DMS153 treated with DMSO at 0.1 percent for 48 hours (cell line): ENCODE measurements at regions not wholly inside any gene's neighbourhood (a gene's known extent, or its start where the extent isn't known, plus 50 kb on each side); places are given as distances from the start of the nearest gene placed in this dataset.
"Not testable (repeated sequence)": the region's sequence is repeated elsewhere in the genome, so short reads cannot be mapped to it uniquely, and the experiment has no call there.

Experiments used
- DNase-seq: peaks from one replicate; lab custom pipeline; 2025; ENCODE audit not compliant: unreplicated experiment; lab: John Stamatoyannopoulos, UW

DNA sequence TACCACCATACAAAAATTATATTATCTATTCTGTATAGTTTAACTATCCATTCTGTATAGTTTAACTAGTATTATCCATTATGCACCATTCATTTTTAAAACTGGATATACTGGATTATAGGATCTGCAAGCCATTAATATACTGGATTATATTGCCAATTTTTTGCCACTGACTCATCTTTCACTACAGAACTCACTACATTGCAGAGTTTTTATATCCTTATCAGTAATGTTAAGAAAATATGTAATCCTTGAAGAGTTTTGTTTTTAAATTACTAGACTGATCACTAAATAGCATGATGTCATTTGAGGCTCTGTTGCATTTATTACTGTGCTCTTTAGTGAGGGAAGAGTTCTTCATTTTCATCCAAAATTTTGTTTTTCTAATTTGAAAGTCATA lies 109.8 kb upstream of the SNX2 start:
- no peak for DNase-seq

DNA sequence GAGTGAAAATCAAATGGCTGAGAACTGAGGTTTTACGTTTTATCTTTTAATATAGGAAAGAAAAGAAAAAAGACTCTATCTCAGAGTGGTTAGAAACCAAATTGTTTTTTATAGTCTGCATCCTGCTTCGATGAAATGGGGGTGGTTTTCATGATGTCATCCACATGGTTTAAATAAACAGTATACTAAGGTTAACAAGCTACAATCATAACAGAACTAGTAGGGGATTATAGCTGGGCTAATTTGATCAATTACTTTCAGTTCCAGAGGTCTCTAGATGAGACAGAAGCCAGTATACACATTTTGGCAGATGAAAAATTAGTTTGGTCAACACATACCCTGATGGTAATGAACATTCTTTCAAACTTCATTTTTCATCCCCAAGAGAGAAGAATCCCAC lies 106.3 kb upstream of the SNX2 start:
- DNase-seq: no peak

DNA sequence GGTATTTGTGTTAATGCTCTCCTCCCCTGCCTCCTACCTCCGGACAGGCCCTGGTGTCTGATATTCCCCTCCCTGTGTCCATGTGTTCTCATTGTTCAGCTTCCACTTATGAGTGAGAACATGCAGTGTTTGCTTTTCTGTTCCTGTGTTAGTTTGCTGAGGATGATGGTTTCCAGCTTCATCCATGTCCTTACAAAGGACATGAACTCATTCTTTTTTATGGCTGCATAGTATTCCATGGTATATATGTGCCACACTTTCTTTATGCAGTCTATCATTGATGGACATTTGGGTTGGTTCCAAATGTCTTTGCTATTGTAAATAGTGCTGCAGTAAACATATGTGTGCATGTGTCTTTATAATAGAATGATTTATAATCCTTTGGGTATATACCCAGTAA lies 105.2 kb upstream of the SNX2 start:
- not testable (repeated sequence) for DNase-seq

DNA sequence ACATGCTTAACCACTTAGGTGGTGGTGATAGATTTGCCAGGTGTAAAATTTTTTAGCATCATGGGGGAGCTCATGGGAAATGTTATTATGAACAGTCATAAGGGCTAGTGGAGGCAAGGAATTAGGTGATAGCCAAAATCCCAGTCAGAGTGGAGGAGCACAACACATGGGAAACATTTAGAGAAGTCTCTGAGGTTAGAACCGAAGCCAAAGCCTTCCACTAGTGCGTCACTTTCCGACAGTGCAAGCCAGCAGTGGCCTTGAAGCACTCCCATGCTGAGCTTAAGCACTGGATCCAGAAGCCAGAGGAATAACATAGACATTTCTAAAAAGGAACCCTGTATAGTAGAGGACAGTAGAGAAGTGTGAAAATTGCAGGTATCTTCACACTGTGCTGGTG lies 101.5 kb upstream of the SNX2 start:
- no peak for DNase-seq

DNA sequence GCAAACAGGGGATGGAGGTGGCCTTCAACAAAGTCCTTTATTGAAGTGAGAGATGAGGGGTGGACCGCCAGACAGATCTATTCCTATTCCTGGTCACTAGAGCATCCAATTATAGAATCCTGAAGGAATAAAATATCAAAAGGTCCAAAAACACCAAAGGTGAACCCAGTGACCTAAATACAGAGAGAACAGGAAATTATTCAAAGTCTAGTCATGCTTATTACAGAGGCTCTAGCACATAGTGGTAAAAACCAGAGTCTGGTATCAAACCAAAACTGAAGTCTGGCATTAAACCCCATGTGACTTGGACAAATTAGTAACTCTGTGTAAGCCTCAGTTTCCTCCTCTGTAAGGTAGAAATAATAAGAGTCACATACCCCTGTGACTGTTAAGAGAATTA lies 100.5 kb upstream of the SNX2 start:
- DNase-seq: no peak

DNA sequence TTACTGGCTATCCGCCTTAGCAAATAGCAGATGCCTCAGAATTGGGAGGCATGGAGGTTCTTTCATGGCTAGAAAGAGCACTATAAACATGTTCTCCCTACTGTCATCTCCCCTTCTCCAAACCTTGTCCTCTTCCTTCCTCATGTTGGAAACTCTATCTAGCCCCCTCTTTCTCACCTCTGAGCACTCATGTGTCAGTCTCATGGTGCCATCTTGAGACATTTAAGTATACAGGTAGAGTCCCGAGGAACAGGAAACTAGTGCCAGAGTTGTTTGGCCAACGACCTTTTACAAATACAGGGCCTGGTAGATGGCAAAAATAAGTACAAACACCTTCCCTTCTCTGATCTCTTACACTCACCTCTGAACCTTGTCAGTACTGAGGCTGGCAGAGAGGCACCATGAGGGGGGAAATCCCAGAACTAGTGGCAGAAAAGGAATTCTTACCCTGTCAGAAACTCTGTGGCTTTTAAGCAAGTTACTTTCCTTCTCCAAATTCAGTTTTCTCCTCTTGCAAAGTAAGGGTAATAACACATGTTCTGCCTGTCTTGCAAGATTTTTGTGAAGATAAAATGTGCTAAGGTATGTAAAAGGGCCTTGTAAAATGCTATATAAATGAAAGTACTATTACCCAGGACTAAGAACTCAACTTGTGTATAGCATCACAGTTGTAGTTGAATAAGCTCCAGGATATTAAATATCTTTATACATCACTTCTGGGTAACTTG lies 94.1 kb upstream of the SNX2 start:
- DNase-seq: no peak

DNA sequence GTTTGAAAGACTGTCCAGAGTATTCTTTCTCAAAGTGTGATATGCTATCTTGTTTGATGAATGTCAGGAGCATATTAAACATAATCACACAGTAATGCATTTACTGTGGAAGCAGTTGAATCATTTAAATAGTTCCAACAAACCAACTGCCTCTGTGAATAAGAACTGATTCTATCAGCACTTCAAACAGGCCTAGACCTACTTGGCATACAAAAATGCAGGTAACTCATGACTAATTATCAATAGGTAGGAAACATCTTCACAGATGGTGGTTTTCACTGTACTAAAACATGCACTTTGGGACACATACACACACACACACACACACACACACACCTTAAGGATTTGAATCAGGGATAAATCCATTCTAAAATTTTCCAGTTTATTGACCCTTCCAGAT lies 91.2 kb upstream of the SNX2 start:
- DNase-seq: no peak

DNA sequence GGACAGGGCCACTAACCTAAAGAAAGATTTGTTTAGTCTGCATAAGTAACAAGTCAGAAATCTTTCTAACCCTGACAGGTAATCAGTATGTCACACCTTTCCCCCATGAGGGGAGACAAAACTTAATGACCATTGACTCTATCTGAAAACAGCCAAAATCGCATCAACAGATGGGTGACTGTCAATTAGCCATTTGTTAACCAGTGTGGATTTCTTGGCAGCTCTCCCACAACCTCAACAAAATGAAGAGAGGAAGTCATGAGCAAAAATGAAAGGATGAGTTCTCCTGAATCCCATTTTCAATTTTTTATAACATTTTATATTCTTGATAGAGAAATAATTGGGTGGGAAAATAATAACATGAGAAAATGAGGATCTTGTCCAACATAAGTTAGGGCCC lies 84.6 kb upstream of the SNX2 start:
- DNase-seq: no peak

DNA sequence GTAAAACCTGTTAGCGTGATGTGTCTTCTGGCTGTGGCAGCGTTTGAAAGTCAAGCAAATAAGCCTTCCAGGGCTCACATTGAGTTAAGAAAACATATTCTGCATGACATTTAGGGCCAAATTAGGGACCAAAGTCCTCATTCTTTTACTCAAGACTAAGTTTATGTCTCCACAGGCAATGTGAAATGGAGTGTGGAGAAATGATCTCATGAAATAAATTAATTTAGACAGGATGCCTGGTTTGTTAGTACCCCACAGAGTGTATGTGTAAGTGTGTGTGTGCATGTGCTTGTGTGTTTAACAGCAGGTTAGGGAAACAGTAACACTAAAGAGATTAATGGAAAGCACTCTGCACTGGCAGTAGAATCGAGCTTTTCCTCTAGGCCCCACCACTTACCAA lies 82.9 kb upstream of the SNX2 start:
- DNase-seq: no peak

DNA sequence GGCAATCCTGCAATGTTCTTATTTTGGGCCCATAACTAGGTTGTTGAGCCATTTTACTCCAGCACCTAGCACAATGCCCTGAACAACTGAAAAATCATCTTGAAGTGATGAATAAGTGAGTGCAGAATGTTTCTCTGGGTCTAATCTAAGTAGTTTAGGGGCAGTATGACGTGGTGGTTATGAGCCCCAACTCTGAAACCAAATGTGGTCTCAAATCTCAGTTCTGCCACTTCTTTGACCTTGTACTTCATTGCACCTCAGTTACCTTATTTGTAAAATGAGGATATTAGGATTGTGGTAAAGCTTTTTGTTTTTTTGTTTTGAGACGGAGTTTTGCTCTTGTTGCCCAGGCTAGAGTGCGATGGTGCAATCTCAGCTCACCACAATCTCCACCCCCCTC lies 80.9 kb upstream of the SNX2 start:
- DNase-seq: no peak

DNA sequence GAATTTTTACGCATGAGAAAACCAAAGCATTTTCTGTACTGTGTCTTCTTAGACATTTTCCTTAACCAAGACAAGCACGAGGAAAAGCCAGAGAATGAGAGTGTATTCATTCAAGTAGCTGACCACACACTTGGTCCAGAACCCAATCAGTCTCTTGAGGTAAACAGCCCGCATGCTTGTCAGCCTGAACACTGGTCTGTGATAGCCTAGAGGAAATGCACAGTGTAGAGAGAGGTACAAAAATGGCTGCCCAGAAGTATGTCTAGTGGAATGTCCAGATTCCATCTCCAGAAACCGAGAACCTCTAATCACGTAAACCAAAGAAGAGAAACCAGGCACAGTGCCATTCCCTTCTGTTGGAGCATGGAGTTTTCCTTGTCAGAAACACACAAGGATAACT lies 80.0 kb upstream of the SNX2 start:
- DNase-seq: no peak

DNA sequence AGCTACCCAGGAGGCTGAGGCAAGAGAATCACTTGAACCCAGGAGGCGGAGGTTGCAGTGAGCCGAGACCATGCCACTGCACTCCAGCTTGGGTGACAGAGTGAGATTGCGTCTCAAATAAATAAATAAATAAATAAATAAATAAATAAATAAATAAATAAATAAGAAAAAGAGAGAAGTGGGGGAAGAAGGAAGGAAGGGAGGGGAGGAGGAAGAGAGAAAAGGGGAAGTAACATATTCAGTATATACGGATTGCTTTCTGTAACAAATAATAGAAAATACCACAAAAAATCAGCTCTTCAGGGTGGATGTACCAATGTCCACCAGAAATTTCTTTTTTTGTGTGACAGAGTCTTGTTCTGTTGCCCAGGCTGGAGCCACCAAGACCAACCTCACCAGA lies 78.1 kb upstream of the SNX2 start:
- not testable (repeated sequence) for DNase-seq

DNA sequence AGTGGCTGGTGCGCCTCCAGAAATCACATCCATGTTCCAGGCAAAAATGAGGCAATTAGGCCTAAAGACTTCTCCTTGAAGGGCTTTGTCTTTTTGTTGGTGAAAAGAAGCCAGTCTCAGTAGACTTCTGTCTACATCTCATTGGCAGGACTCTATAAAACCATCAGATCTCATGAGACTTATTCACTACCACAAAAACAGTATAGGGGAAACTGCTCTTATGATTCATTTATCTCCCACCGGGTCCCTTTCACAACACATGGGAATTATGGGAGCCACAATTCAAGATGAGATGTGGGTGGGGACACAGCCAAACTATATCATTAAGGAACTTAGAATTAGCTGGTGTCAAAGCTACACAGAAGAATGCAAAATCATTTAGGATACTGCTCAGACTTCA lies 77.7 kb upstream of the SNX2 start:
- no peak for DNase-seq

DNA sequence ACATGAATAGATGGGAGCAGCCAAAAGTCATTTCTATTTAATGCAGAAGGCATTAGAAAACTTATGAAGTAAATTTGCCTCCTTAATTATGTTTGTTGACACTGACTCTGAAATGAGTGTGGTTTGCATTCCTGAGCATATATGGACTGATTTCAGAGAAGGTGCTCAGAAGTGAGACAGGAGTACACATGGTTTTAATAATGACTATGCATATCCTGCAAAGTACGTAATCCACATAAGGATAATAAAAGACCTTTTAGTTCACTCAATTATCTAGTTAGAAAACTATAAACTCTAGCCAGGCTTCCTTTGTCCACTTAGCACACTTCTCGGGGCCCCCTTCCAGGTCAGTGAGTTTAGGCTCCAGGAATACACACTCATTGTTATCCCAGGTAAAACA lies 75.7 kb upstream of the SNX2 start:
- no peak for DNase-seq

DNA sequence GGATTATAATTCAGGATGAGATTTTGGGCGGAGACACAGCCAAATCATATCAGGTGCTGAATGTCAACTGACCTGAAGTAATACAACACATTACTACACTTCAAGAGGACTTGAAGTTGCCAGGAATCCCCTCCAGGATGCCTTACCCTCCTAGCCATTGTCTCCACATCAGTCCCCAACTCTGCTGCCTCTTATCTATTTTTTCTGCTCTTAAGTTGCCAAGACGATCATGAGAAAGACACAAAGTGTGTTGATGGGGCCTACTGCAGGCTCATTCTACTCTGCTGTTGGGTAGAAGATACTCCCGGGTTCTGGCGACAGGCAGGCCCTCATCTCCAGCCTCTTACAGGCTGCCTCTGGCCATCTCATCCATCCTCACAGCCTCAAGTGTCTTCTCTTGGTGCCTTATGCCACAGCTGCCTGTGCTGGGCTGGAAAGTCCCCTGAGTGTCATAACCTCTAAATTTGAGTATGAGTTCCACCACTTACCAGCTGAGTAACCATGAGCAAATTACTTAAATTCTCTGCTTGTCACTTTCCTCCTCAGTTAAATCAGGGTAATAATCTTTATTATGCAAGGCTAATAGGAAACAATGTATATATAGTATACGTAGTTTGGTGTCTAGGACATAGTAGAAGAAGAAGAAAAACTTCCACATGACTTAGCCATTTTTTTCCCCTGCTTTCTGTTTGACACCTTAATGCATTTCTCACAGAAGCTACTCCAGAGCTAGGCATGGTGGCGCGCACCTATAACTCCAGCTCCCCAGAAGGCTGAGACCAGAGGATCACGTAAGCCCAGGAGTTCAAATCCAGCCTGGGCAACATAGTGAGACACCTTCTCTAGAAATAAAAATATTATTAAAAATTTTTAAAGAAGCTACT lies 73.0 kb upstream of the SNX2 start:
- DNase-seq: no peak

DNA sequence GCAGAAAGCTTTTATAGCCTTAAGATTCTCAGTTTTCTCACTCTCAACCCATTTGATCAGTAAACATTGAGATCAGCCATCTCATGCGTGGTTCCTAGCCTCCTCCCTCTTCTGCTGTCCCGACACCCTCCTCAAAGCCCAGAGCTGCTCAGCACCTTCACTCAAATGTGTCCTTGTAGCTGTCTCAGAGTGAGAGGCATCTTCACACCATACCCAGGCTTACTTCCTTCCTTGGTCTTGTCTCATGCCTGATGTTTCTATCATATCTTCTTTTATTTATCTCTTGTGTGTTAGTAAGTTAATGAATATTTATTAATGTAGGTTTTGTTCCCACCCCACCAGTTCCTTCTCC lies 72.4 kb upstream of the SNX2 start:
- no peak for DNase-seq

DNA sequence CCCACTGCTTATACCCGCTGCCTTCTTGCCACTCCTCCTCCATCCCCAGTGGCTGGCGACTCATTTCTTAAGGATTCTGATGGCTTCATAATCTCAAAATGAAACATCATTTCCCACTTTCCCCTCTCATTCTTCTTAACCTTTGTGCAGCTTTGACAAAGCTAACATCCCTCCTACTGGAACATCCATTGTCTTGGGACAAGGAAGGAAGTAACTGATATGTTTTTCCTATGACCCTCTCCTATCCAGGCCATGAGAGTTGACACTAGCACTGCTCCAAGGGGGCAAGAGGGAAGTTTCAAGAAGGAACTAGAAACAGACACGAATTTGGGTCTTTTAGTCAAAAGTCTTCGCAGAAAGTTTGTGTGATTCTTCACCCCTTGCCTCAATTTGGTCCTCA lies 71.7 kb upstream of the SNX2 start:
- no peak for DNase-seq

DNA sequence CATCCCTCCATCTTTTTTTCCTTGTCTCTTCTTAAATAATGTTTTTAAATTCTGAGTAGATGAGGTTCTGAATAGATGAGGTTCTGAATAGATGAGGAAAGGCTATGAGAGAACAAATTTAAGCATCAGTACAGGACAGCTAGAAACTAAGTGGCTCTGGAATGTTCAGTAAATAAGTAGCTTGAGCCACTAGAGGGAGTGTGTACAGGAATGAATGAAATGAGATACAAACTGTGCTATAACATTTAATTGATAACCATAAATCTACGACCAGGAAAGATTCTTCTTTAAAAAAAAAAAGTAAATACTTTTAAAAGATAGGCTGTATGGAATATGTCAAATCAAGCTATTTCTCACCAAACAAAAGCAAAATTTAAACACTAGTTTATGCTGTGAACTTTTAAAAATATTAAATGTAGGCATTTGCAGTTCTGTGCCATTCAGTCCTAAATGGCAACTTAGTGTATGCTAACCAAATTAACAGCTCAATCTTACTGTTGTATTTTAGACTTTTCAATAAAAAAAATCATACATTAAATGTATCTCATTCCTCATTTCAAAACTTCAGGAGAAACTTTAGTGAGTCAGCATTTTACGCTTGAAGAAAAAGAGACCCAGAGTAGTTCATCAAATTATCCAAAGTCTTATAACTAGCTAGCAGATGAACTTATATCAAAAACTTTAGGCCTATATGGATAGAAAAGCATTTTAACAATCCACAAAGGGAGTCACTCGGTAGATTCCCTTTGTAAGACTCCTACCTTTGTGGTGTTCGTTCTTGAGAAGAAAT lies 70.4 kb upstream of the SNX2 start:
- DNase-seq: no peak

DNA sequence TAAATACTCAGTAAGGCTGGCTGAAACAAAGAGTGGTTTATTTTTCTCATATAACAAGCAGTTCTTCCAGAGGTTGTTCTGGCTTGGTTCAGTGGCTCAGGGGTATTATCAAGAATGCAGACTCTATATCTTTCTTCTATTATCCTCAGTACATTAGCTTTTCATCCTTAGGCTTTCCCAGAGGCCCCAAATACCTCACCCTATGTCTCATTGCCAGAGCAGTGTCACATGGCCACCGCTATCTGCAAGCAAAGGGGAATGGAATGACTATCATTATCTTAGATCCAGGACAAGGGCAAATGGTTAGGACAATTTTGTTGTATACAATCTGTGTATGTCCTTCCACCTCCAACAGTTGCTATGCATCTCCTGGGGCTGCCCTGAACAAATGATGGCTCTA lies 69.0 kb upstream of the SNX2 start:
- no peak for DNase-seq

DNA sequence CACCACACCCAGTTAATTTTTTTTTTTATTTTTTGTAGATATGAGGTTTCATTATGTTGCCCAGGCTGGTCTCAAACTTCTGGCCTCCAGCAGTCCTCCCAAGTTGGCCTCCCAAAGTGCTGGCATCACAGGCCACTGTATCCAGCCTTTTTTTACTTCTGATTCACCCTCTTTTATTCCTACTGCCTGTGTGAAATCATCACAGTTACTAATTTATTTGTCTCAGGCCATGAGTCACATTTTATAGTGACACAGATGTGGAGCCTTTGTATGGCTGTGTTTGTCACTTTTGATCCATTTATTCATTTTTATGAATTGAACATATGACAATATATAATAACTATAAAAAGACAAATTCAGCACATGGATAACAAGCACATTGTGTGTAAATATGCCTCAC lies 67.1 kb upstream of the SNX2 start:
- DNase-seq: no peak

DNA sequence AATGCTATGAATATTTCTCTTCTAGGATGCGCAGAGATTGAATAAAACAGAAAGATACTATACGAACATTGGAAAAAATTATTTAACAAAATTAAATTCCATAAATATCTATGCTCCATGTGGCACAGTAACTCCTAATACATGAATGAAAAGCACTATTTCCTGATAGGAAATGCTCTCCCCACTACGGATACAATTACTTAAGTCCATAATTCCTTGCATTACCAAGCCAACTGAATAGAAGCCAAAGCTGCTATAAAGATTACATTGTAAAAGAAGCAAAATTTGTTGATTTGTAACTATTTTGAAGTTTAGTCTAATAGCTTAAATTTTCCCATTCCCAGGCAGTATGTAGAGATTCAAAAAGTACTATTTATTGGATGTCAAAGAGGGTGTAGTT lies 61.8 kb upstream of the SNX2 start:
- no peak for DNase-seq

DNA sequence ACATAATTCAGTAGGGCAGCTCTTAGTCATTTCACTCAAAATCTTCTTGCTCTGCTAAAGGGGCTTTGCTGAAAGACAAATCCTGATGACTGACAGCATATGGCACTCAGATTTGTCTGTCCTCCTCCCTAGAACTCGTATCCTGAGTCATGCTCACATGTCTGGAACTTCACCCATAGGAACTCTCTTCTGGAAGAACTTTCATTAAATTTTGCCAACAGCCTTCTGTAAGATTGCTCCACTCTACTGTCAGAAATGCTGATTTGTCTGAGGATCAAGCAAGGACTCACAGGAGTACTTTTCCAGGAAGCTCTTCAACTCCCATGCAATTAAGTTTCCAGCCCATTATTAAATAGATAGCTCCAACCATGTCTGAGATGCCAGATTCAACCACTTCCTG lies 59.8 kb upstream of the SNX2 start:
- no peak for DNase-seq
